Fibroblast of the conjunctiva (primary cell): ENCODE measurements at regions not wholly inside any gene's neighbourhood (a gene's known extent, or its start where the extent isn't known, plus 50 kb on each side); places are given as distances from the start of the nearest gene placed in this dataset.

Source experiments
- DNase-seq: peaks from one replicate; pipeline ENCODE4 v3.0.0-alpha.2; 2010; ENCODE audit warnings: low read depth

DNA sequence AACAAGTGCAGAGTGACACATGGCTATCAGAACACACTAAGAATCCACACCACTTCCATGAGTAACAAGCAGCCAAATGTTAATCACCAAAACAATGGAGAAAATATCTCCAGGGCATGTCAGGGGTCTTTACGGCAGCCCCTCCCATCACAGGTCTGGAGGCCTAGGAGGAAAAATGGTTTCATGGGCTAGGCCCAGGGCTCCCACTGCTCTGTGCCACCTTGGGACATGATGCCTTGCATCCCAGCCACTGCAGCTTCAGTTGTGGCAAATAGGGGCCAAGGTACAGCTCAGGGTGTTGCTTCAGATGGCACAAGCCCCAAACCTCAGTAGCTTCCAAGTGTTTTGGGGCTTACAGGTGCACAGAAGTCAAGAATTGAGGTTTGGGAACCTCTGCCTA is 66.6 kb downstream of the NEURL3 start:
- DNase-seq, result no peak

DNA sequence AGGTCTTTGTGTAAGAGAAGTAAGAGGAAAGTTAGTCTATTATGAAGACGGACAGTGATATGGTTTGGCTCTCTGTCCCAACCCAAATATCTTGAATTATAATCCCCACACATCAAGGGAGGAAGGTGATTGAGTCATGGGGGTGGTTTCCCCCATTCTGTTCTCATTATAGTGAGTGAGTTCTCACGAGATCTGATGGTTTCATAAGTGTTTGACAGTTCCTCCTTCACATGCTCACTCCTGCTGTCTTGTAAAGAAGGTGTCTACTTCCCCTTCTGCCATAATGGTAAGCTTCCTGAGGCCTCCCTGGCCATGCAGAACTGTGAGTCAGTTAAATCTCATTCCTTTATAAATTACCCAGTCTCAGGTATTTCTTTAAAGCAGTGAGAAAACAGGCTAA is 67.6 kb downstream of the NEURL3 start:
- no peak for DNase-seq

DNA sequence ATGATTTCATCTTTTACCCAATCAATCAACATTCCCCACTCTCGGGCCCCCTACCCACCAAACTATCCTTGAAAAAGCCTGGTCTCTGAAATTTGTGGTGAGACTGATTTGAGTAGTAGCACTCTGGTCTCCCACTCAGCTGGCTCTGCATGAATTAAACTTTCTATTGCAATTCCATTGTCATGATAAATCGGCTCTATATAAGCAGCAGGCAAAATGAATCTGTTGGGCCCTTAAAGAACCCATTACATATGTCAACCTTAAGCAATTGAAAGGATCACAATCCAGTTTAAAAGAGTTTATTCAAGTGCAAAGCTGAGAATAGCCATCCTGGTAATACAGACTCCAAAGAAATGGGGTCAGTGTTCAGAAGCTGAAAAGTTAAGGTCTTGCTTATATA is 68.2 kb downstream of the NEURL3 start:
- DNase-seq, result no peak

DNA sequence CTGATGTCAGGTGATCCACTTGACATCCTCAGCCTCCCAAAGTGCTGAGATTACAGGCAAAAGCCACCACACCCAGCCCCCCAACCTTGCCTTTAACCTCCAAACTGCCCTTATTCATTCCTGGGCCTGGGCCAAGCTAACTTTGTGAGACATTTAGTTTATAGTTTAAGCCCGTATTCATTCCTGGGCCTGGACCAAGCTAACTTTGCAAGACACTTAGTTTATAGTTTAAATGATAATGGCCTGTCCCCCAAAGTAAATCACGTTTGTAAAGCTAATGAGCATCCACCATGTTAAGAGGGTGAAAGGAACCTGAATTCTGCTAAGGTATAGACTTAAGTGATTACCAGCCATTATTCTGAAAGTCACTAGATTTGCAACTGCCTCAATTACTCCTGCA is 68.7 kb downstream of the NEURL3 start:
- no peak for DNase-seq

DNA sequence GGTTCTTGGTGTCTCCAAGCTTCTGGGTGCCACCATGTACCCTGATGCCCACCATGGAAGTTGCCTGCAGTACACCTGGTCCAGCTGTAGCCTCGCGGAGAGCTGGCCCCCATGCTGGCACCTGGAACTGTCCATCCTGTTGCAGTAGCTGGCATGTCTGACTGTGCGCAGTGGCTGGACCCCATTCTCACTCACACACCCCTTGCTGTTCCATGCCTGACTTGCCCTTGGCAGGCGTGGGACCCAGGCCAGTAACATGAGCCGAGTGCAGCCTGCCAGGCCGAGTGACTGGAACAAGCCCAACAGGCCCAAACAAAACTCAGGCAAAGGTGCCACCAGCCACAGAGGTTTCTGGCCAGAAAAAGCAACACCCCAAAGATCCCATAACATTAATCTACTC is 73.8 kb downstream of the NEURL3 start:
- no peak for DNase-seq

DNA sequence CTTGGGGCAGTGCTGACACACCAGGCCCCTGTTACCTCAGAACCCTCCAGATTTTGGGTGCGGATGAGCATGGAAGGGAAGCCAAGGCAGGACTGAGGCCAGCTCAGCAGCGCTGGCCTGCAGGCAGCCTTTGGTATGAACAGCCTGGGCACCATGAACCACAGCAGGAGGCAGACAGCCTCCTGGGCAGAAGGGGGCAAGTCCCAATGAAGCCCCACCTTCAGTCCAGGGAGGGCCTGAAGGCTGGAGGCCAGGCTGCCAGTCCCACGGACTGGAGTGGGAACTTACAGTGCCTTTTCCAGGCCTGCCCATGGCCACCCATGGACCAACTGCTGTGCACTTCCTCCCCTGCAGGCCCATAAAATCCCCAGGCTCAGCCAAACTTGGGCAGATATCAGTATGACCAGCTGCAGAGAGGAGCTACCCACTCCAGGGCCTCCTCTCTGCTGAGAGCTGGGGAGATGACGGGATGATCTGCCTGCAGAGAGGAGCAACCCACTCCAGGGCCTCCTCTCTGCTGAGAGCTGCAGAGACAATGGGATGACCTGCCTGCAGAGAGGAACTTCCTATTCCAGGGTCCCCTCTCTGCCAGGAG is 74.7 kb downstream of the NEURL3 start:
- DNase-seq, result no peak

DNA sequence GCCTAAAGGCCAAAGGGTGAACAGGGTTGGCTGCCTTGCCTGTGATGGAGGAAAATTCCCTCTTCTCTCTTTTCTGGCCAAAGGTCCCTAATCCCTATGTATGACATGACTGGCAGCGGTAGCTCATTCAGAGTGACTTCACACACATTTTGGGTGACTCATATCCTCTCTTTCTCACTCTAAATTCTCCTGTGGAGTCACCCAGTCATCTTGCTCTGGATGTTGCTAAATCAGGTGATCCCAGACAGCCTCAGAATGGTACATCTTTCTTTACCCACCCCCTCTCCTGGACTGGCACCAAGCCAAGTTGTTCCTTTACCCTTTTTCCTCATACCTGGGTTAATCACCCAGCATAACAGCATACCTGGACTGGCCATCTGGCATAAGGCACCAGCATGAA is 77.2 kb downstream of the NEURL3 start:
- DNase-seq, result peak; percentile 22

DNA sequence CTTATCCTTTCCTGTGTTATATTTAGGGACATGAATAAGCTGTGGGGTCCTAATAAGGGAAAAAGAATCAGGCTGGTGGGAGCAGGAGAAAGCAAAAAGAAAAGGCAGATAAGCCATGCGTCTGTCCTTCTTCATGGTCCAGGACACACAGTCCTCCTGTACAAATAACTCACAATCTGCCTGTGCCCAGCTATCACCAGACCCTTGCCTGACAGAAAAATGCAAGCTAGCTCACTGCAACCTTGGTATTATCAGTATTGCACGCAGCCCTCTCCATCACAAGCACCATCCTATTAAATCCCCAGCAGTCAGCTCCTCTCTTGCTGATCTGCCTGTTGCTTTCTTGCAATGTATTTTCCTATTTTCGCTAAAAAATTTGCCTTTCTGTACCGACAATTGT is 78.0 kb downstream of the NEURL3 start:
- no peak for DNase-seq

DNA sequence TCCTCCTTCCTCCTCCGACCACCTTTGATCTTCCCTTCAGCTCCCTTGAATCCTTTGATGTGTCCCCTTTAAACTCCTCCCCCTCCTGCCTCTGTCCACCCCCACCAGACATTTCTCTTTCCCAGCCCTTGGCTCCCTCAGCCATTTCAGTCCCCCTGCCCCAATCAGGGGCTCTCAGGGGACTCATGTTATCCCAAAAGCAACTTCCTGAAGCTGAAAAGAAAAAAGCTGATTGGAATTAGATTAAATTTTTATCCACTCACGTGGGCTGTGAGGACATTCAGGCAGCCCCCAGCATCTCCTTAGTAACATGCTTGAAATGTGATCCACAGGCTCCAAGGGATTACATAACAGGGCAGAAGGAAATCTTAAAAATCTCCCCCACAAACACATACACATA is 81.3 kb downstream of the NEURL3 start:
- no peak for DNase-seq
